Lower leg skin (tissue), 3 donors: ENCODE measurements at regions not wholly inside any gene's neighbourhood (a gene's known extent, or its start where the extent isn't known, plus 50 kb on each side); places are given as distances from the start of the nearest gene placed in this dataset.

Experiments
- CTCF ChIP-seq, 3 donors: fragments of 450-650 bp; IDR thresholded peaks; one replicate each; pipeline ENCODE4 v1.5.1; 2016; ENCODE audit warnings: antibody characterized with exemption in 3 of 3, mild to moderate bottlenecking in 3 of 3, moderate library complexity in 2 of 3
- POLR2A ChIP-seq, 2 donors: fragments of 450-650 bp; IDR thresholded peaks; one replicate each; pipeline ENCODE4 v1.6.1; 2016 to 2017; ENCODE audit warnings: antibody characterized with exemption in 2 of 2, mild to moderate bottlenecking in 1 of 2, moderate library complexity in 1 of 2

DNA sequence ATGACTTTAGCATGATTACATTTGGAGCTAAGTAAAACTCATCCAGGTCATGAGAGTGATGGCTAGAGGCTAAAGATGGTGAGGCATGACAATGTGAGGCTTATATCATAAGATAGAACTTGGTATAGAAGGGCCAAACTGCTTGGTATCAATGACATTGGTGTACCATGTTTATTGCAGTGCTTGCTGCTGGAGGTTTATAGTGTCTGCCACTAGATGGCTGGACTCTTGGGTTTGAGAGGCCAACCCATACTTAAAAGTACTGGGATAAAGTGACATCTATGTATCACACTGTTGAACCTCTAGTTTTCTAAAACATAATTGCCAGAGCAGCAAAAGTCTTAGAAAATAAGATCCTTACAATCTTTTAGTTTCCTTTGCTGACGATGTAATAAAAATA is 83.0 kb upstream of the TACR3 start:
- TF ChIP-seq POLR2A (IDR thresholded peaks at IDR 0.05) (no peak), CTCF (IDR thresholded peaks at IDR 0.05) (no peak)
